Epithelial cell of proximal tubule (primary cell): ENCODE measurements at regions not wholly inside any gene's neighbourhood (a gene's known extent, or its start where the extent isn't known, plus 50 kb on each side); places are given as distances from the start of the nearest gene placed in this dataset.

ENCODE experiments used
- DNase-seq: peaks from one replicate; pipeline ENCODE4 v3.0.0-alpha.2; 2011; ENCODE audit warnings: low read depth
- H3K4me3 ChIP-seq: 2 replicates; pipeline ENCODE4 v1.5.1; 2011; ENCODE audit warnings: low read depth, mild to moderate bottlenecking, low read length
- CTCF ChIP-seq: conservative IDR thresholded peaks from 2 replicates; pipeline ENCODE4 v1.5.1; 2012; ENCODE audit warnings: low read depth, mild to moderate bottlenecking, low read length

GRCh38 chr9:84592918-84593317, 76.6 kb upstream of the NTRK2 start:
- DNase-seq, result no peak
- no peak for TF ChIP-seq CTCF
- H3K4me3 ChIP-seq, result no peak overlapping the region

- no peak overlapping the region for H3K4me3 ChIP-seq
- no peak for DNase-seq
- no peak for TF ChIP-seq CTCF
Measured at GRCh38 chr9:84593352-84593751, 76.2 kb upstream of the NTRK2 start.

GRCh38 chr9:84597131-84597530, 72.4 kb upstream of the NTRK2 start:
- DNase-seq, result no peak
- H3K4me3 ChIP-seq, result no peak overlapping the region
- TF ChIP-seq CTCF, result no peak

GRCh38 chr9:84598921-84599636, 70.5 kb upstream of the NTRK2 start:
- TF ChIP-seq CTCF, result no peak
- DNase-seq, result no peak
- no peak overlapping the region for H3K4me3 ChIP-seq

GRCh38 chr9:84600739-84601138, 68.8 kb upstream of the NTRK2 start:
- H3K4me3 ChIP-seq, result no peak overlapping the region
- DNase-seq, result no peak
- no peak for TF ChIP-seq CTCF

- TF ChIP-seq CTCF, result no peak
- DNase-seq, result no peak
- H3K4me3 ChIP-seq, result no peak overlapping the region
Measured at GRCh38 chr9:84604223-84604622, 65.3 kb upstream of the NTRK2 start.

- no peak for DNase-seq
- H3K4me3 ChIP-seq, result no peak overlapping the region
- TF ChIP-seq CTCF, result no peak
Measured at GRCh38 chr9:84609779-84610178, 59.8 kb upstream of the NTRK2 start.
